ENCODE measurements at regions not wholly inside any gene's neighbourhood (a gene's known extent, or its start where the extent isn't known, plus 50 kb on each side); places are given as distances from the start of the nearest gene placed in this dataset.

- Histone ChIP-seq H3K4me1 (no peaks in the 10 kb centered on the region), H3K4me3 (no peak overlapping the region), H3K27ac (replicated peaks in 1 of 4) (no peak overlapping the region), H3K27me3 (no peaks in the 10 kb centered on the region), H3K9me3 (no peaks in the 10 kb centered on the region), H3K36me3 (no peaks in the 10 kb centered on the region)
- no peak for TF ChIP-seq POLR2AphosphoS5 (IDR thresholded peaks at IDR 0.05)
- no peak for TF ChIP-seq POLR2A (IDR thresholded peaks at IDR 0.05; ENCODE audit: low read depth)
- TF ChIP-seq CTCF (IDR thresholded peaks at IDR 0.05): no peak
- no peak for TF ChIP-seq EP300 (IDR thresholded peaks at IDR 0.05)
- DNase-seq (ENCODE audit: extremely low spot score): peak; percentile 75
- intact Hi-C loops (cut with DNase I): no loop called here
- 82% methylated on average over 5 of the region's 5 CpGs for WGBS
These were observed 672.2 kb downstream of the INHBA start for GRCh38 chr7:41030673-41031072.

- DNase-seq (ENCODE audit: extremely low spot score): peak; percentile 55
- Histone ChIP-seq H3K27ac (replicated peaks in 1 of 4) (no peak overlapping the region), H3K36me3 (no peaks in the 10 kb centered on the region), H3K4me1 (no peaks in the 10 kb centered on the region), H3K27me3 (no peaks in the 10 kb centered on the region), H3K9me3 (no peaks in the 10 kb centered on the region), H3K4me3 (no peak overlapping the region)
- 61% methylated on average over 3 of the region's 5 CpGs for WGBS
- intact Hi-C loops (cut with DNase I): no loop called here
- TF ChIP-seq CTCF (IDR thresholded peaks at IDR 0.05) (no peak), POLR2A (IDR thresholded peaks at IDR 0.05; ENCODE audit: low read depth) (no peak), EP300 (IDR thresholded peaks at IDR 0.05) (no peak), POLR2AphosphoS5 (IDR thresholded peaks at IDR 0.05) (no peak)
These were observed 673.8 kb downstream of the INHBA start for GRCh38 chr7:41029072-41029499.

- H3K27ac ChIP-seq (replicated peaks in 1 of 4): no peak overlapping the region
- TF ChIP-seq EP300 (IDR thresholded peaks at IDR 0.05) (no peak), CTCF (IDR thresholded peaks at IDR 0.05) (no peak), POLR2AphosphoS5 (IDR thresholded peaks at IDR 0.05) (no peak), POLR2A (IDR thresholded peaks at IDR 0.05; ENCODE audit: low read depth) (no peak)
- intact Hi-C loops (cut with DNase I): no loop called here
- no peaks in the 10 kb centered on the region for H3K4me1 ChIP-seq
- no peaks in the 10 kb centered on the region for H3K9me3 ChIP-seq
- H3K36me3 ChIP-seq: no peaks in the 10 kb centered on the region
- no peaks in the 10 kb centered on the region for H3K27me3 ChIP-seq
- H3K4me3 ChIP-seq: no peak overlapping the region
- DNase-seq (ENCODE audit: extremely low spot score): no peak
- WGBS: 95% methylated on average over 2 of the region's 2 CpGs
These were observed 674.3 kb downstream of the INHBA start for GRCh38 chr7:41028580-41028979.

GRCh38 chr7:41027428-41028115, 675.3 kb downstream of the INHBA start:
- 76% methylated on average over 7 of the region's 7 CpGs for WGBS
- Histone ChIP-seq H3K27me3 (no peaks in the 10 kb centered on the region), H3K9me3 (no peaks in the 10 kb centered on the region), H3K4me3 (no peak overlapping the region), H3K27ac (replicated peaks in 1 of 4) (no peak overlapping the region), H3K4me1 (no peaks in the 10 kb centered on the region), H3K36me3 (no peaks in the 10 kb centered on the region)
- intact Hi-C loops (cut with DNase I): no loop called here
- peak; percentile 55 for DNase-seq (ENCODE audit: extremely low spot score)
- TF ChIP-seq POLR2A (IDR thresholded peaks at IDR 0.05; ENCODE audit: low read depth) (no peak), POLR2AphosphoS5 (IDR thresholded peaks at IDR 0.05) (no peak), EP300 (IDR thresholded peaks at IDR 0.05) (no peak), CTCF (IDR thresholded peaks at IDR 0.05) (no peak)

GRCh38 chr7:41024126-41024525, 678.8 kb downstream of the INHBA start:
- intact Hi-C loops (cut with DNase I): no loop called here
- WGBS: 88% methylated on average over 4 of the region's 4 CpGs
- Histone ChIP-seq H3K27ac (replicated peaks in 1 of 4) (no peak overlapping the region), H3K27me3 (no peaks in the 10 kb centered on the region), H3K9me3 (no peaks in the 10 kb centered on the region), H3K4me1 (no peaks in the 10 kb centered on the region), H3K36me3 (no peaks in the 10 kb centered on the region), H3K4me3 (no peak overlapping the region)
- no peak for TF ChIP-seq POLR2AphosphoS5 (IDR thresholded peaks at IDR 0.05)
- TF ChIP-seq EP300 (IDR thresholded peaks at IDR 0.05): no peak
- TF ChIP-seq CTCF (IDR thresholded peaks at IDR 0.05): no peak
- no peak for TF ChIP-seq POLR2A (IDR thresholded peaks at IDR 0.05; ENCODE audit: low read depth)
- no peak for DNase-seq (ENCODE audit: extremely low spot score)
